ENCODE measurements at regions not wholly inside any gene's neighbourhood (a gene's known extent, or its start where the extent isn't known, plus 50 kb on each side); places are given as distances from the start of the nearest gene placed in this dataset.

GRCh38 chr17:27081002-27081638, 212.8 kb upstream of the WSB1 start:
- H3K9me2 ChIP-seq (replicated peaks; ENCODE audit: control insufficient read depth, low read length): no peaks in the 10 kb centered on the region
- H3K79me2 ChIP-seq (ENCODE audit: control insufficient read depth, low read length): no peaks in the 10 kb centered on the region
- no peak for TF ChIP-seq CTCF (IDR thresholded peaks at IDR 0.05; ENCODE audit: low read depth, low read length, poor library complexity, severe bottlenecking)
- no peak for TF ChIP-seq EZH2phosphoT487 (IDR thresholded peaks at IDR 0.05; ENCODE audit: borderline replicate concordance, low read length)
- H3K4me2 ChIP-seq (ENCODE audit: low read length): no peak overlapping the region
- H3K4me1 ChIP-seq (ENCODE audit: control insufficient read depth, low read length): no peaks in the 10 kb centered on the region
- H3K27ac ChIP-seq (ENCODE audit: low read depth, low read length): no peak overlapping the region
- H3K4me3 ChIP-seq (ENCODE audit: low read length): no peak overlapping the region
- no peaks in the 10 kb centered on the region for H3K9me3 ChIP-seq (ENCODE audit: control insufficient read depth, insufficient read depth, low read length)
- H3K27me3 ChIP-seq (ENCODE audit: control insufficient read depth, low read length): no peaks in the 10 kb centered on the region
- no peaks in the 10 kb centered on the region for H4K20me1 ChIP-seq (ENCODE audit: control insufficient read depth, insufficient read depth, low read depth, low read length)
- H3K36me3 ChIP-seq (ENCODE audit: control insufficient read depth, low read length): no peaks in the 10 kb centered on the region
- no peaks in the 10 kb centered on the region for H3F3A ChIP-seq (ENCODE audit: control insufficient read depth, insufficient read depth)

GRCh38 chr17:27082023-27082774, 211.7 kb upstream of the WSB1 start:
- Histone ChIP-seq H3K4me1 (ENCODE audit: control insufficient read depth, low read length) (no peaks in the 10 kb centered on the region), H3K4me3 (ENCODE audit: low read length) (no peak overlapping the region), H3K27ac (ENCODE audit: low read depth, low read length) (no peak overlapping the region), H3K27me3 (ENCODE audit: control insufficient read depth, low read length) (no peaks in the 10 kb centered on the region), H3K9me2 (replicated peaks; ENCODE audit: control insufficient read depth, low read length) (no peaks in the 10 kb centered on the region), H3K36me3 (ENCODE audit: control insufficient read depth, low read length) (no peaks in the 10 kb centered on the region), H3F3A (ENCODE audit: control insufficient read depth, insufficient read depth) (no peaks in the 10 kb centered on the region), H4K20me1 (ENCODE audit: control insufficient read depth, insufficient read depth, low read depth, low read length) (no peaks in the 10 kb centered on the region), H3K79me2 (ENCODE audit: control insufficient read depth, low read length) (no peaks in the 10 kb centered on the region), H3K4me2 (ENCODE audit: low read length) (no peak overlapping the region), H3K9me3 (ENCODE audit: control insufficient read depth, insufficient read depth, low read length) (no peaks in the 10 kb centered on the region)
- TF ChIP-seq EZH2phosphoT487 (IDR thresholded peaks at IDR 0.05; ENCODE audit: borderline replicate concordance, low read length) (no peak), CTCF (IDR thresholded peaks at IDR 0.05; ENCODE audit: low read depth, low read length, poor library complexity, severe bottlenecking) (no peak)

- Histone ChIP-seq H3K36me3 (ENCODE audit: control insufficient read depth, low read length) (no peaks in the 10 kb centered on the region), H3K27me3 (ENCODE audit: control insufficient read depth, low read length) (no peaks in the 10 kb centered on the region), H3F3A (ENCODE audit: control insufficient read depth, insufficient read depth) (no peaks in the 10 kb centered on the region), H3K9me3 (ENCODE audit: control insufficient read depth, insufficient read depth, low read length) (no peaks in the 10 kb centered on the region), H3K4me1 (ENCODE audit: control insufficient read depth, low read length) (no peaks in the 10 kb centered on the region), H3K4me2 (ENCODE audit: low read length) (no peak overlapping the region), H3K27ac (ENCODE audit: low read depth, low read length) (no peak overlapping the region), H4K20me1 (ENCODE audit: control insufficient read depth, insufficient read depth, low read depth, low read length) (no peaks in the 10 kb centered on the region), H3K4me3 (ENCODE audit: low read length) (no peak overlapping the region), H3K9me2 (replicated peaks; ENCODE audit: control insufficient read depth, low read length) (no peaks in the 10 kb centered on the region), H3K79me2 (ENCODE audit: control insufficient read depth, low read length) (no peaks in the 10 kb centered on the region)
- TF ChIP-seq CTCF (IDR thresholded peaks at IDR 0.05; ENCODE audit: low read depth, low read length, poor library complexity, severe bottlenecking) (no peak), EZH2phosphoT487 (IDR thresholded peaks at IDR 0.05; ENCODE audit: borderline replicate concordance, low read length) (no peak)
These were observed 211.1 kb upstream of the WSB1 start for GRCh38 chr17:27082775-27083154.
